ENCODE measurements at regions not wholly inside any gene's neighbourhood (a gene's known extent, or its start where the extent isn't known, plus 50 kb on each side); places are given as distances from the start of the nearest gene placed in this dataset.

DNA sequence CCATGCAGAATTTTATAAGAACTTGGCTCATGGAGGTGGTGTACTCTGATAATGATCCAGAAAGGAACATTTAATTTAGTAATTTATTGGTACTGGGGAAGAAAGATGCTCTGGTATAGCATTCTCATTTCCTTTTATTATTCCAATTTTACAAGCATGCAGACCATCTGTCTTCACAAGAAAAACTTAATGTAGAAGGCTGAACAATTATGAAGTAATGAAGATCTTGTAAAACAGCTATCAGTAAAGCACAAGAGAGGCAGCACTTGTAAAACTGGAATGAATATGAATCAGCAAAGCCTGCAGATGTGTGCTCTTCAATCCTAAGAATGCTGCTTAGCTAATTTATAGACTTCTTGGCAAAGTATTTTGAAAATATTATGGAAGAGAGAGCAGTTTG is 300.0 kb downstream of the YTHDC2 start:
- H4K20me1 ChIP-seq (ENCODE audit: insufficient read depth): no peaks in the 10 kb centered on the region
- DNase-seq (ENCODE audit: low read depth, low spot score): no peak
- ATAC-seq: no peak
- no peak overlapping the region for H2AFZ ChIP-seq (ENCODE audit: low read depth, low read length, poor library complexity, severe bottlenecking)
- no peaks in the 10 kb centered on the region for H3K36me3 ChIP-seq (ENCODE audit: control insufficient read depth in 1 of 2, insufficient read depth in 2 of 2, low read length in 2 of 2)
- POLR2A ChIA-PET: no interaction called here
- no peak overlapping the region for H3K27ac ChIP-seq (ENCODE audit: low read depth, low read length)
- BruUV-seq (replicated peaks): no TSS peak
- TF ChIP-seq POLR2A (IDR thresholded peaks at IDR 0.05; ENCODE audit: borderline replicate concordance, extremely low read depth, insufficient read depth, insufficient read length): no peak
- no peak for TF ChIP-seq ZFX (IDR thresholded peaks at IDR 0.05)
- TF ChIP-seq JUND (IDR thresholded peaks at IDR 0.05): no peak
- no peak for TF ChIP-seq CBX3 (IDR thresholded peaks at IDR 0.05; ENCODE audit: low read depth)
- TF ChIP-seq EZH2phosphoT487 (IDR thresholded peaks at IDR 0.05; ENCODE audit: borderline replicate concordance): no peak
- TF ChIP-seq YY1 (IDR thresholded peaks at IDR 0.05; ENCODE audit: extremely low read depth, insufficient replicate concordance, low read depth, low read length): no peak
- TF ChIP-seq, protein P1, sequence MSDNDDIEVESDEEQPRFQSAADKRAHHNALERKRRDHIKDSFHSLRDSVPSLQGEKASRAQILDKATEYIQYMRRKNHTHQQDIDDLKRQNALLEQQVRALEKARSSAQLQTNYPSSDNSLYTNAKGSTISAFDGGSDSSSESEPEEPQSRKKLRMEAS (IDR thresholded peaks at IDR 0.05): no peak
- TF ChIP-seq ELF1 (IDR thresholded peaks at IDR 0.05; ENCODE audit: borderline replicate concordance, low read depth): no peak
- H3K9me2 ChIP-seq (ENCODE audit: insufficient read depth): no peaks in the 10 kb centered on the region
- H3K4me2 ChIP-seq (ENCODE audit: low read length): no peak overlapping the region
- intact Hi-C loops (cut with micrococcal nuclease): no loop called here
- RAD21 ChIA-PET (ENCODE audit: low non-redundant PET in 1 of 2, low total read pairs in 2 of 2, uncharacterized antibody in 2 of 2, unreplicated experiment in 2 of 2): no interaction called here
- H3K4me1 ChIP-seq (ENCODE audit: control insufficient read depth in 1 of 2, insufficient read depth in 2 of 2, low read length in 2 of 2): no peaks in the 10 kb centered on the region
- CTCF ChIA-PET: no interaction called here
- H3K79me2 ChIP-seq (ENCODE audit: insufficient read depth, low read length): no peaks in the 10 kb centered on the region
- H3K9ac ChIP-seq (ENCODE audit: low read length): no peak overlapping the region
- H3K27me3 ChIP-seq (ENCODE audit: insufficient read depth, low read length): peaks cover 53% of the 10 kb centered on the region
- H3K9me3 ChIP-seq (ENCODE audit: control insufficient read depth in 1 of 2, insufficient read depth in 1 of 2, low read depth in 1 of 2, low read length in 2 of 2): no peaks in the 10 kb centered on the region
- H3K4me3 ChIP-seq (replicated peaks in 1 of 2; ENCODE audit: low read depth in 1 of 2, low read length in 2 of 2): no peak overlapping the region

DNA sequence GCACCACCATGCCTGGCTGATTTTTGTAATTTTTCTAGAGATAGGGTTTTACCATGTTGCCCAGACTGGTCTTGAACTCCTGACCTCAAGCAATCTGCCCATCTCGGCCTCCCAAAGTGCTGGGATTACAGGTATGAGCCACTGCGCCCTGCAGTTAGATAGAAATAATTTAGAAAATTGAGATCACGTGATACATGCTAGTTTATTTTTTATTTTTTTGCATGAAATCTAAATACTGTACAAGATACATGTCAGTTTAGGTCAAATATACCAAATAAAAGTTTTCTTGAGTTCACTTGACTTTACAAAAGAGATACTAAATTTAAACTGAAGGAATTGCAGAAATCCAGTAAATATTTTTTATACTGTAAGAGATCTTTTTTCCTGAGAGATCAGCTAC is 304.2 kb downstream of the YTHDC2 start:
- RAD21 ChIA-PET (ENCODE audit: low non-redundant PET in 1 of 2, low total read pairs in 2 of 2, uncharacterized antibody in 2 of 2, unreplicated experiment in 2 of 2): no interaction called here
- Histone ChIP-seq H2AFZ (ENCODE audit: low read depth, low read length, poor library complexity, severe bottlenecking) (no peak overlapping the region), H3K9me3 (ENCODE audit: control insufficient read depth in 1 of 2, insufficient read depth in 1 of 2, low read depth in 1 of 2, low read length in 2 of 2) (no peaks in the 10 kb centered on the region), H3K79me2 (ENCODE audit: insufficient read depth, low read length) (no peaks in the 10 kb centered on the region), H3K4me1 (ENCODE audit: control insufficient read depth in 1 of 2, insufficient read depth in 2 of 2, low read length in 2 of 2) (no peaks in the 10 kb centered on the region), H3K9ac (ENCODE audit: low read length) (no peak overlapping the region), H3K9me2 (ENCODE audit: insufficient read depth) (no peaks in the 10 kb centered on the region), H3K27me3 (ENCODE audit: insufficient read depth, low read length) (peaks cover 24% of the 10 kb centered on the region), H3K27ac (ENCODE audit: low read depth, low read length) (no peak overlapping the region), H3K4me2 (ENCODE audit: low read length) (no peak overlapping the region), H3K36me3 (ENCODE audit: control insufficient read depth in 1 of 2, insufficient read depth in 2 of 2, low read length in 2 of 2) (no peaks in the 10 kb centered on the region), H3K4me3 (replicated peaks in 1 of 2; ENCODE audit: low read depth in 1 of 2, low read length in 2 of 2) (no peak overlapping the region), H4K20me1 (ENCODE audit: insufficient read depth) (no peaks in the 10 kb centered on the region)
- POLR2A ChIA-PET: no interaction called here
- ATAC-seq (no peak), DNase-seq (ENCODE audit: low read depth, low spot score) (no peak)
- CTCF ChIA-PET: no interaction called here
- BruUV-seq (replicated peaks): no TSS peak
- intact Hi-C loops (cut with micrococcal nuclease): no loop called here
- TF ChIP-seq, protein P2, sequence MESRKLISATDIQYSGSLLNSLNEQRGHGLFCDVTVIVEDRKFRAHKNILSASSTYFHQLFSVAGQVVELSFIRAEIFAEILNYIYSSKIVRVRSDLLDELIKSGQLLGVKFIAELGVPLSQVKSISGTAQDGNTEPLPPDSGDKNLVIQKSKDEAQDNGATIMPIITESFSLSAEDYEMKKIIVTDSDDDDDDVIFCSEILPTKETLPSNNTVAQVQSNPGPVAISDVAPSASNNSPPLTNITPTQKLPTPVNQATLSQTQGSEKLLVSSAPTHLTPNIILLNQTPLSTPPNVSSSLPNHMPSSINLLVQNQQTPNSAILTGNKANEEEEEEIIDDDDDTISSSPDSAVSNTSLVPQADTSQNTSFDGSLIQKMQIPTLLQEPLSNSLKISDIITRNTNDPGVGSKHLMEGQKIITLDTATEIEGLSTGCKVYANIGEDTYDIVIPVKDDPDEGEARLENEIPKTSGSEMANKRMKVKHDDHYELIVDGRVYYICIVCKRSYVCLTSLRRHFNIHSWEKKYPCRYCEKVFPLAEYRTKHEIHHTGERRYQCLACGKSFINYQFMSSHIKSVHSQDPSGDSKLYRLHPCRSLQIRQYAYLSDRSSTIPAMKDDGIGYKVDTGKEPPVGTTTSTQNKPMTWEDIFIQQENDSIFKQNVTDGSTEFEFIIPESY (IDR thresholded peaks at IDR 0.05; ENCODE audit: extremely low read depth, insufficient replicate concordance, low read length): no peak
- TF ChIP-seq ZFX (IDR thresholded peaks at IDR 0.05): no peak
- TF ChIP-seq JUND (IDR thresholded peaks at IDR 0.05): no peak
- no peak for TF ChIP-seq POLR2A (IDR thresholded peaks at IDR 0.05; ENCODE audit: borderline replicate concordance, extremely low read depth, insufficient read depth, insufficient read length)
- TF ChIP-seq, protein P1 (IDR thresholded peaks at IDR 0.05): no peak
- no peak for TF ChIP-seq CEBPB (IDR thresholded peaks at IDR 0.05; ENCODE audit: low read depth)
- no peak for TF ChIP-seq RAD21 (IDR thresholded peaks at IDR 0.05; ENCODE audit: low read depth)
- TF ChIP-seq, protein P3, sequence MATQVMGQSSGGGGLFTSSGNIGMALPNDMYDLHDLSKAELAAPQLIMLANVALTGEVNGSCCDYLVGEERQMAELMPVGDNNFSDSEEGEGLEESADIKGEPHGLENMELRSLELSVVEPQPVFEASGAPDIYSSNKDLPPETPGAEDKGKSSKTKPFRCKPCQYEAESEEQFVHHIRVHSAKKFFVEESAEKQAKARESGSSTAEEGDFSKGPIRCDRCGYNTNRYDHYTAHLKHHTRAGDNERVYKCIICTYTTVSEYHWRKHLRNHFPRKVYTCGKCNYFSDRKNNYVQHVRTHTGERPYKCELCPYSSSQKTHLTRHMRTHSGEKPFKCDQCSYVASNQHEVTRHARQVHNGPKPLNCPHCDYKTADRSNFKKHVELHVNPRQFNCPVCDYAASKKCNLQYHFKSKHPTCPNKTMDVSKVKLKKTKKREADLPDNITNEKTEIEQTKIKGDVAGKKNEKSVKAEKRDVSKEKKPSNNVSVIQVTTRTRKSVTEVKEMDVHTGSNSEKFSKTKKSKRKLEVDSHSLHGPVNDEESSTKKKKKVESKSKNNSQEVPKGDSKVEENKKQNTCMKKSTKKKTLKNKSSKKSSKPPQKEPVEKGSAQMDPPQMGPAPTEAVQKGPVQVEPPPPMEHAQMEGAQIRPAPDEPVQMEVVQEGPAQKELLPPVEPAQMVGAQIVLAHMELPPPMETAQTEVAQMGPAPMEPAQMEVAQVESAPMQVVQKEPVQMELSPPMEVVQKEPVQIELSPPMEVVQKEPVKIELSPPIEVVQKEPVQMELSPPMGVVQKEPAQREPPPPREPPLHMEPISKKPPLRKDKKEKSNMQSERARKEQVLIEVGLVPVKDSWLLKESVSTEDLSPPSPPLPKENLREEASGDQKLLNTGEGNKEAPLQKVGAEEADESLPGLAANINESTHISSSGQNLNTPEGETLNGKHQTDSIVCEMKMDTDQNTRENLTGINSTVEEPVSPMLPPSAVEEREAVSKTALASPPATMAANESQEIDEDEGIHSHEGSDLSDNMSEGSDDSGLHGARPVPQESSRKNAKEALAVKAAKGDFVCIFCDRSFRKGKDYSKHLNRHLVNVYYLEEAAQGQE (IDR thresholded peaks at IDR 0.05; ENCODE audit: low read depth): no peak
- TF ChIP-seq SP1 (IDR thresholded peaks at IDR 0.05; ENCODE audit: low read depth): no peak
- TF ChIP-seq TCF7L2 (IDR thresholded peaks at IDR 0.05; ENCODE audit: borderline replicate concordance, extremely low read depth, insufficient read depth, insufficient read length): no peak
- no peak for TF ChIP-seq SRF (IDR thresholded peaks at IDR 0.05; ENCODE audit: low read depth)
- TF ChIP-seq EZH2 (IDR thresholded peaks at IDR 0.05): no peak
